HG03575 (cell line): ENCODE measurements at regions not wholly inside any gene's neighbourhood (a gene's known extent, or its start where the extent isn't known, plus 50 kb on each side); places are given as distances from the start of the nearest gene placed in this dataset.

Source experiments
- ATAC-seq: cut with Tn5 transposase; IDR thresholded peaks from one replicate; pipeline ENCODE4 v1.9.1; 2021; ENCODE audit not compliant: unreplicated experiment, insufficient number of reproducible peaks, low FRiP score; ENCODE audit errors: extremely low read depth

DNA sequence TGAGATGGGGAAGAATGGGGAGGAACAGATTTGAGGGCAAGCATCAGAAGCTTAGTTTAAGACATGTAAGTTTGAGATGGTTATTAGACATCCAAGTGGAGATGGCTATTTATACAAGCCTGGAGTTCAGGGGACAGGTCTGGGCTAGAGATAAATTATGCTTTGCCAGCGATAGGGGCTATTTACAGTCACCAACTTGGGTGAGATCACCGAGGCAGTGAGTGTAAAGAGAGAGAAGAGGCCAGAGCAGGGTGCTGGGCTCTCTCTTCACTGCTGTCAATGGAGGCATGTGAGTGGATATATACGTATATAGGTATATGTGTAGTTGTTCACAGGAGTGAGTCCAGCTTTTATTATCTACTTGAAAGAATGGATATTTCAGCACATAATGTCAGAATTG, 81.0 kb downstream of the QPCT start:
- no peak for ATAC-seq

DNA sequence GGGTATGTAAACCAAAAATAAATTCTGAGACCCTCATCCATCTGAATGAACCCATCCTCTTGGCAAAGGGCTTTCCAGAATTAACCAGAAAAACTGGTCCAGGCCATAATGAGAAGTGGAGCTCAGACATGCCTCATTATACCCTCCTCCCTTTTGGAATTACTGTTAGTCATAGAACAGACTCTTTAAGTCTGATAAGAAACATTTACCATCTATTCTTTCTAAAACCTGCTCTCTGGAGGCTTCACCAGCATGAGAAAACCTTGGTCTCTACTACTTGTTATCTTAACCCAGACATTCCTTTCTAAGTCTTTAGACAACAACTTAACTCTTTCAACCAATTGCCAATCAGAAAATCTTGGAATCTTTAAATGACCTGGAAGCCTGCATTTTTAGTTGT, 82.8 kb downstream of the QPCT start:
- no peak for ATAC-seq

DNA sequence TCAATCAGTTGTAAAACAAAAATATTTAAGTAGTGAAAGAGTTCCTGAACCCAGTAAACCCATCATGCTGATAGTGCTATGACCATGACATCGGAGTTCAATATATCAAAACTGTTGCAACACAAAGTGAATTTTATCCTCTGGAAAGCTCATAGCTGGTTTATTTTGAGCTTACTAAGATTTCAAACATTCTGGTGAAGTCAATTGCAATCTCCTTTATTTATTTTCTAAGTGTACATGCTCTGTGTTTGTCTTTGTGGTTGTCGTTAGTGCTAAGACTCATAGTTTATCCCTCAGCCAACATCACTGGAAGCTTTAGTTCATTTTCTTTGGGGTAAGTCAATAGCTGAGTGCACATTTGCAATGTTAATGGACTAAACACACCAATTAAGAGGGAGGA, 91.9 kb downstream of the QPCT start:
- no peak for ATAC-seq

DNA sequence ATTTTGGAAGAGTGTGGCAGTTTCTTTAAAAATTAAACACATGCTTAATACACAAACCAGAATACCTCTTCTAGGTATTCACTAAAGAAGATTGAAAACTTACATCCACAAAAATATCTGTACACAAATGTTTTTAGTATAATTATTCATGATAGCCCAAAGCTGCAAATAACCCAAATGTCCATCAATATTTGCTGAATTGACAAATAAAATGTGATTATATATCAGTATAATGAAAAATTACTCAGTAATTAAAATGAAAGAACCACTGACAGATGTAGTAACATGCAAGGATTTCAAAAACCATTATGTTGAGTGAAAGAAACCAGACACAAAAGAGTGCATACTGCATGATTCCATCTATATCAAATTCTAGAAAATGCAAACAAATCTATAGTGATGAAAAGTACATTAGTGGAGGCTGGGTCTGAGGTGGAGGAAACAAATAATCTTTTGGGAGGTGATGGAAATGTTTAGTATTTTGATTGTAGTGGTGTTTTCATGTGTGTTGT, 94.8 kb downstream of the QPCT start:
- ATAC-seq = no peak

DNA sequence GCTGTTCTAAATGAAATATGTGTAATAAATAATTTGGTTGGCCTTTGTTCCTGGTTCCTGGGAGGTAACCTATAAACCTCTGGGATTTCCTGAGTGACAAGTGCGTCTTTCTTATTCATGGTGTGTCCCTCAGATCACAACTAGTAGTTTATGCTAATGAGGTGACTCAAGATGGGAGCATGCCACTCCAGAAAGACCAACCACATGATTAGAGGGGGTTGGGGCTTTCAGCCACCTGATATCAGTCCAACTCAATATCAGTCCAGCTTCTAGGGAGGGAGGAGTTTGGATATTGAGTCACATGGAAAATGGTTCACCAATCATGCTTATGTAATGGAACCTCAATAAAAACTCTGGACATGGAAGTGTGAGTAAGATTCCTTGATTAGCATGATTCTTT, 96.6 kb downstream of the QPCT start:
- no peak for ATAC-seq

DNA sequence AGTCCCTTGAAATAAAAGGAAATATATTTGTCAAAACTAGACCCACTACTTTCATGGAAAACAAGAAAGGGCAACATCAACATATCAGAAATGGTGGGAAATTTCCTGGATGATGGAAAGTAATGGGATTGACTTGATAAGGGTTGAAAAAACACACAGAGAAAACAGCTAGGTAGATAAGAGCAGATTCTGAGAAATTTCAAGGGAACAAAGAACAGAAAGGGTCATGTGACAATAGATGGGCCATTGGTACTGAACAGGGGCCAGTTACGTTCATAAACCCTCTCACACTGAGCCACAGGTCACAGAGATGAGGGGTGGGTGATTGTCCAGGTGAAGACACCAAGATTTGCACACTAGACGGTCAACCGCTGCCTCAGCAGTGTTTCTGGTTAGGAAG, 98.7 kb downstream of the QPCT start:
- ATAC-seq = no peak

DNA sequence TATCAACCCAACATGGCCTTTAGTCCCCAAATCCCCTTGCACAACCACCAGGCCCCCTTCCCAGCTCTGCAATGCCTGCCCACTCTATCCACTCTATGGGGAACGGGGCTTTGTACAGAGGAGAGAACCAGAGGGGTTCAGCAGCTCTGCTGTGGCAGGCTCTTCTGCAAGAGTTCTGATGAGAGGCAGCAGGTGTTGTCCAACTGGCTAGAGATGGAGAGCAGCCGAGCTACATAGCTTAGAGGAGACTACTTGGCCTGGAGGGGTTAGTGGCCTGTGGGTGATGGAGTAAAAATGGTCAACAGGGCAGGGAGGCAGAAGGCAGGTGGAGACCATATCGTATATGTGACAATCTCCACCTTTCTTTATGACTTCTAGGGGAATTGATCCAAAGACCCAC, 103.0 kb downstream of the QPCT start:
- no peak for ATAC-seq

DNA sequence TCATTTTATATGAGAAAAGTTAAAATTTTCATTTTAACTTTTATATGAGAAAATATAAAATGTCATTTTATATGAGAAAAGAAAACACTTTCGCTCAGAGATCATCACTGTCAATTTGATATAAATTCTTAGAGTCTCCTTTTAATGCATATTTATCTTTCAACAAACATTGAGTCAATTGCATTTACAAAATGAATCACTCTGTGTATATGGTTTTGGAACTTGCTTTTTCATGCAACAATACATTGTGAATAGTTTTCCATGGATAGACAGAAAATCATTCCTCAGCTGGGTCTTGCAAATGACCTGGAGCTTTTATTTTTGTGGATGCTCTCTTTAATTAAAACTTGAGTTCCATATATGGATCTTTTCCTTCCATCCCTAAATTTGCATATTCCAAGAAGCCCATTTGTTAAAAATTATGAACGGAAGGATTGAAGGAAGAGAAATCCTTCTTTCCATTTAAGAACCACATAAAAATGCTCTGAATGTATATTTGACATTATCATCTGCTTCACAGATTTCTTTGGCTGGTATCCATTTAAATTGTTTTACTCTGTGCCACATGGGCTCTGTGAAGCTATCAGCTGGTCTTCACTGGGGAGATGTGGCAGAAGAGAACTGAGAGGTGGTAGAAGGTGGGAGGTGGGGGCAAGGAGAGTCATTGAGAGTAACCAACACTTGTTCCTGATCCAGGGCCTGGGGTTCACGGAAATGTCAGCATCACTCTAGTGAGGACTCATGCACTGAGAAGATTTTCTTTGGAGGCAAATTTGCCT, 104.1 kb downstream of the QPCT start:
- ATAC-seq = no peak

DNA sequence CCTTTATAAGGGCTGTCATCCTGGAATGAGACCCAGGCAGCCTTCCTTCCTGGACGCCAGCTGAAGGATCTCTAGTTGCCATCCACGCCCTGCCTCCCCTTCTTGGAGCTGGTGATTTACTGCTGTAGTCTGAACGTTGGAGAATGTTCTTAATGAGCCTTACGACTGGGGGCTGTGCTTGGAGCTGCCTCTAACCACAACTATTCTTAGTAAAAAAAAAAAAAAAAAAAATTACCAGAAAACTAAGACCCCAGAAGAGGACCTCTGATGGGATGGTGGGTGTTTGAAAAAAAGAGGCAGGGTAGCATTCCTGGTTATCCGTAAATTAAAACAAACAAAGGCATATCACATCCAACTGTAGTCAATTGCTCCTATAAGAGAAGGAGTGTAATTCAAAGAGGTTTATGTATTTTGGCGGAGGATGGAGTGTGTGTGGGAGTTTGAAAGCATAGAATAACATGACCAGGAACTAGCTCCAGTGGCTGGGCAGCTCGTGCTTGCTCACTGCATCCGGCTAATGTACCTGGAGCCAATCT, 105.4 kb downstream of the QPCT start:
- no peak for ATAC-seq

DNA sequence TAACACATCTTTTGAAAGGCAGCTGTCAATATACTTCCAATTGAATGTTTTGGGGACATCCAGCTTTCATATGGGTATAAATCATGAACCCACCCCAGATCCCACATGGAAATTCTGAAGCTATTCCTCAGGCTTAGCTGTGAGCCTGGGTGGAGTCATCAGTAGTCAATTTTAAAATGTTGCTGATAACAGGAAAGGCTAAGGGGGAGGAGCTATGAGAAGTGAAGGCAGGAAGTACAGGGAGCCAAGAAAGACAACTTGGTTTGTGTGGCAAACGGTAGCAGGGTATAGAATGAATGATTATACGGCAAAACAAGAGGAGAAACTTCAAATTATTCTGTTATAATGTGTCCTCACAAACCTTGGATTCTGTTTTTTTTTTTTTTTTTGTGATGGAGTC, 108.6 kb downstream of the QPCT start:
- ATAC-seq = no peak

DNA sequence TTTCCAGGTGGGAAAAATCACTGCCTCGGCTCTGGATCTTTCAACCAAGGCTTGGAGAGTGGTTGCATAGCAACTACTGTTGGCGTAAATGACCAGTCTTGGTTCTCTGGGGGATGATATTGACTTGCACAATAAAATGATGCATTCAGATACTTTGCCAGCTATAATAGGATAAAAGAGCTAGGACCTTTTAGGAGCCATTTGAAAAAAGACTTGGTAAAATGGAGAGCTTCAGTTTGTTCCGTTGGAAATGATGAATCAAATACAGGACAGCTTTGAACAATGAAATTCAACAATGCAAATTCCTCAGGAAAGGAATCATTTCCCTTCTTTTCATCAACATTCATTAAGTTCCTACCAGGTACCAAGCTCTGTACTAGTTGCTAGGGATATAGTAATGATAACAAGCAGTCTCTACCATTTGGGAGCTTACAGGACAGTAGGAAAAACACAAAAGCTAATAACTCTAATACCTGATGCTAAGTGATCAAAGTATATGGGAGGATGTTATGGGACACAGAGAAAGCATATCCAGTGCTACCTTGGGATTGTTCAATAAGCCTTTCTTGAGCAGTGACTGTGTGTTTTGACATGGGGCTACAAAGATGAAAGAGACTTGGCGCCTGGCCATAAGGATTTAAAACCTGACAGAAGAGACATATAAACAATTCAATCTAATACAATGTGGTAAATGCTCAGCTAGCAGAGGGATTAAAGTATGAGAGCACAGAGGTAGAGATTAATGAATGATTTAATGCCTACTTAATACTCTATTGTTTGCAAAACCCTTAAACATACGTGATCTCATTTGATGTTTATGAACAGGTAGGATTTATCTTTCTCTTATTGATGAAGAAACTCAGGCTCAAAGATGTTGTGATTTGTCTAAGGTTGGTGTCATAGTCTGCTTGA, 110.7 kb downstream of the QPCT start:
- ATAC-seq = no peak

DNA sequence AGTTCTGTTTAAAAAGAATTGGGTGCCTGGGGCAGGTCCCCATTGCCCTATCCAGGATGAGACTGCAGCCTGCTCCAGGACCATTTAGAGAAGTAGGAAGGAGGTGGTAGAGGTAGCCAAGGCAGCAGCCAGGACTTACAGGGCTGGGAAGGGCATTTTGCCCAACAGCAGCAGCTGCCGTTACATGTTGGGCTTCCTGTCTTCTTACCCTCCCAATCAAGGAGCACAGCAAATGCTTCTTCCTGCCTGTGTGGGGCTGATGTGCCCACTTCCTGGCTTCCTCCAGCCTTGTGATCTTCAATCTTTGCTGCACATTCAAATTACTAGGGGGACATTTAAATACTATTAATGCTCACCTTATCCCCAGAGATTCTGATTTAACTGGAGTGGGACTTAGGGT, 112.0 kb downstream of the QPCT start:
- no peak for ATAC-seq

DNA sequence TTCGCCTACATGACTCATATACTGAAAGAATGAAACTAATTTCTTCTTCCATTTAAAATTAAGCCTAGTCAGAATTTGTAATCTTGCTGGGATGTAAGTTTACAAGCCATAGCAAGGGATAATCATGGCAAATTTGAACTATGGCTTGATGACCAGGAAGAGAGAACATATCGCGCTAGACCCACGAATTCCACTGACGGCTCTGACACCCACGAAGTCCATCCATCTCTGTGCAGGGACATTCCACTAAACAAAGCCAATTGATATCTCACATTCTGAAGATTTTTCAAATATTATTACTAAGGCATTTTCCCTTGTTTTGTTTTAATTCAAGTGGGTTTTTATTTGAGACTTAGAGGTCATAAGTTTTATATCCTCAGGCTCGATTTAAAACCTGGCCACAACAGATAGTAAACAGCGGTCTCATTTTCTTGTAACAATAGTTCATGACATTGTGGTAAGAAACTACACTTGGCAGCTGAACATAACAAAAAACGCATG, 113.0 kb downstream of the QPCT start:
- no peak for ATAC-seq

DNA sequence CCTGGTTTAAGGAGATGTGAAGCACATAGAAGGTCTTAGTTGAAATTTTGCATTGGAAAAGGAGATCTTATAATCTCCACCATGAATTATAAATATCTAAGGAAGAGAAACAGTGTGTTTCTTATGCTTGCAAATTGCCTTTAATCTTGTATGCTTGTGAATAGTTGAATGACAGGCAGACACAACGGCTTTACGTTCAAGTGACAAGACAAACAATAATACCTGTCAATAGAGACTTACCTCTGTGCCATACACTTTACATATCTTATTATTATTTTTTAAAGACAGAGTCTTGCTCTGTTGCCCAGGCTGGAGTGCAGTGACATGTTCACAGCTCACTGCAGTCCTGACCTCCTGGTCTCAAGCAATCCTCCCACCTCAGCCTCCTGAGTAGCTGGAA, 113.7 kb downstream of the QPCT start:
- ATAC-seq = no peak

DNA sequence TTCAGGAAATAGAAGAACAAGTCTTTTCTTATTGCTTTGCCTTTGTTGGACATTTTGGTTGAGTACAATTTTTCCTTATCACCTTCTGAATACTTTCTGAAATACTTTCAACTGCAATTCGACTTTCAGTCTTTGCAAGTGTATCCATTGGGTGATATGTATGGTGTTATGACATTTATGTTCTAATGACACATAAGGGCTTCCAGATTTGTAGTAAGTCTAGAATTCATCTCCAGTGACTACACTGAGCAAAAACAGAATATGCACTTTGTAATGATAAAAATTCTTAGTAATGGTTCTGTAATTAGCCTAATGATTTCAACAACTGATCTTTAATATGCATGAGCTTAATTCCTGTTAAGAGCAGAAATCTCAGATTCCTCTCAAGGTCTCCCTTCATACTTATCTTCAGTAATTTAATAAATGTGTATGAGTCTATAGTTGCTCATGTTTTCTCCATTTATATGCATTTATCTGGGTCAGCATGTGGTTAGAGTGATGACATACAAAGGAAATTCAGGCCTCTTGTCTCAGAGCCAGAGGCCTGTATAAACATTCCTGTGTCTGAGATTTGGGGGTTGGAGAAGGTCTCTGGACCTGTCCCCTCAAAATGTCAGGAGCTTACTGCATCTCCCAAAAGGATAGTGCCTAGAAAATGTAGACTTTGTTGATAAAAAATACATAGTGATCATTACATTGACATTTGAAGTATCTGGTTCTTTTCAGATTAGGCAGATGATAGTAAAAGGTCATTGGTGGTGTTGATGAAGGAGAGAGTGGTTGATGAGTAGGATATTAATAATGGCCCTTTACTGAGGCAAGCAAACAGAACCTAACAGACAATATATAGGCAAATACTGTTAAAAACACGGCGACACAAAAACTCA, 114.9 kb downstream of the QPCT start:
- ATAC-seq = no peak

DNA sequence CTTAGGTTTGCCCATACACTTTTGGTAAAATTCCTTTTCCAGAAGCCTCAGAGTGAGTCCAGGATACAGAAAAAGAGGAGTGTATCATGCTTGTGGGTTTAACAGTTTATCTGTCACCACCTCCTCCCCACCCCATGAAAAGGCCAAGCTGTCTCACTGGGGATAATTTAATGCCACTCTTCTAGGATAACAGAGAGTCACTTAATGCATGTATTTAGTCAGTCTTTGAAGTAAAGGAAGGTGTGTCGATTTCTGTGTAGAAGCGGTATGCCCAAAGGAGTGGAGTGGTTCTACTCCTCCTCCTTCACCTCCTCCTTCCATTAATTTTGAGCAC, 116.4 kb downstream of the QPCT start:
- no peak for ATAC-seq

DNA sequence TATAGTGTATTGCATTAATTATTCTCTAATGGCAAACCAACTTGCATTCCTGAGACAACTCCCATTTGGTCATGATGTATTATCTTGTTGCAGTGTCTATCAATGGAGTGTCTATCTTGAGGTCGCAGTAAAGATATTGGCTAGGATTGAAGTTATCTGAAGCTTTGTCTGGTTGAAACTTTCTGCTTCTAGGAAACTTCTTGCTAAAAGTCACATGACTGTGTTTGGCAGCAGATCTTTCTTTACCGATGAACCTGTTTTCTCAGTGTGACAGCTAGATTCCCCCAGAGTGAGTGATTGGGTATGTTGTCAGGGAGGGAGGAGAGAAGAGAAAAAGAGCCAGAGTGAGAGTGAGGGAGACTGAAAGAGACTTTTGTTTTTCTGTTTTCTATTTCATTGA, 119.6 kb downstream of the QPCT start:
- ATAC-seq = no peak

DNA sequence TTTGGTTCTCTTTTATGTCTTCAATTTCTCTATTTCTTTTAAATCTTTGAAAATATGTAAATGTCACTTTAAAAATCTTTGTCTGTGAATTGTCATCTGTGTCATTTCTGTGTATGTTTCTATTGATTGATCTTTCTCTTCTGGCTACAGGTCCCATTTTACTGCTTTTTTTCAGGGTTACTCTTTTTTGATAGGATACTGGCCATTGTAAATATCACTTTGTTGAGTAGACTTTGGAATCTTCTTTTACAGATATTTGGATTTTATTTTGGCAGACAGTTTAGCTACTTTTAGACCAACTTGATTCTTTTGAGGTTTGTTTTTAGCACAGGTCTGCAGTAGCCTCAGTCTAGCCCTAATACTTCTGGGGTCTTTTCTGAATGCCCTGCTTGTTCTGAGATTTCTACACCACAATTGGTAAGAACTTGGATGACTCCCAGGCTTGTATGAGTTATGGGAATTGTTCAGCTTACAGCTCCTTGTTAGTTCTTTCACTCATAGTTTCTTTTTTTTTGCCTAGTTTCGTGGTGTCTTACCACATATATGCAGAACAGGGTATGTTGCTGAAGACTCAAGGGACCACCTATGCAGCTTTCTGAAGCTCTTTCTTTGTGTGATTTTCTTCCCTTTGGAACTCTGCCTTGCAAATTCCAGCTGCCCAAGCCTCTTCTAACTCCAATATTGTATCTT, 122.2 kb downstream of the QPCT start:
- ATAC-seq = no peak
